ENCODE measurements at regions not wholly inside any gene's neighbourhood (a gene's known extent, or its start where the extent isn't known, plus 50 kb on each side); places are given as distances from the start of the nearest gene placed in this dataset.

GRCh38 chr1:60637651-60638050 is 444.7 kb upstream of the NFIA start:
- H3K9me3 ChIP-seq (ENCODE audit: control insufficient read depth, insufficient read depth, low read length) = no peaks in the 10 kb centered on the region
- no peak for DNase-seq
- intact Hi-C loops (cut with micrococcal nuclease) = no loop called here
- 71% methylated on average over 1 of the region's 1 CpG for WGBS (ENCODE audit: insufficient coverage)
- Mint-ChIP-seq H3K4me3 (no peak overlapping the region), H3K36me3 (no peaks in the 10 kb centered on the region), H3K27ac (no peak overlapping the region), H3K4me1 (no peaks in the 10 kb centered on the region), H3K27me3 (ENCODE audit: low read depth in 2 of 2) (peaks cover 0 to 2% of the 10 kb centered on the region in 2 donors), H3K9me3 (peaks cover 7% of the 10 kb centered on the region in 2 donors)
- TF ChIP-seq CTCF (IDR thresholded peaks at IDR 0.05) = no peak
- no peaks in the 10 kb centered on the region for H3K36me3 ChIP-seq (ENCODE audit: control insufficient read depth, insufficient read depth, low read length)
- no peaks in the 10 kb centered on the region for H3K4me1 ChIP-seq (ENCODE audit: control insufficient read depth, insufficient read depth, low read length)
- no peak overlapping the region for H3K27ac ChIP-seq (ENCODE audit: low read length)
- ATAC-seq = no peak
- no peaks in the 10 kb centered on the region for H3K27me3 ChIP-seq (ENCODE audit: control insufficient read depth, insufficient read depth, low read length)
- H3K4me3 ChIP-seq (ENCODE audit: low read length) = no peak overlapping the region

GRCh38 chr1:60636946-60637345 is 445.4 kb upstream of the NFIA start:
- Mint-ChIP-seq H3K4me3 (no peak overlapping the region), H3K9me3 (peaks cover 9 to 11% of the 10 kb centered on the region in 2 donors), H3K4me1 (no peaks in the 10 kb centered on the region), H3K27me3 (ENCODE audit: low read depth in 2 of 2) (peaks cover 0 to 2% of the 10 kb centered on the region in 2 donors), H3K27ac (no peak overlapping the region), H3K36me3 (no peaks in the 10 kb centered on the region)
- H3K27me3 ChIP-seq (ENCODE audit: control insufficient read depth, insufficient read depth, low read length) = no peaks in the 10 kb centered on the region
- intact Hi-C loops (cut with micrococcal nuclease) = no loop called here
- H3K4me1 ChIP-seq (ENCODE audit: control insufficient read depth, insufficient read depth, low read length) = no peaks in the 10 kb centered on the region
- H3K9me3 ChIP-seq (ENCODE audit: control insufficient read depth, insufficient read depth, low read length) = no peaks in the 10 kb centered on the region
- no peak for DNase-seq
- H3K36me3 ChIP-seq (ENCODE audit: control insufficient read depth, insufficient read depth, low read length) = no peaks in the 10 kb centered on the region
- TF ChIP-seq CTCF (IDR thresholded peaks at IDR 0.05) = no peak
- no peak overlapping the region for H3K27ac ChIP-seq (ENCODE audit: low read length)
- ATAC-seq = no peak
- no peak overlapping the region for H3K4me3 ChIP-seq (ENCODE audit: low read length)
- 83% methylated on average over 2 of the region's 2 CpGs for WGBS (ENCODE audit: insufficient coverage)

- no peak for ATAC-seq
- WGBS (ENCODE audit: insufficient coverage) = 89% methylated on average over 6 of the region's 6 CpGs
Observed at GRCh38 chr1:60634106-60634505, 448.3 kb upstream of the NFIA start.

More at GRCh38 chr1:60634106-60634505, 448.3 kb upstream of the NFIA start:
- no peaks in the 10 kb centered on the region for H3K4me1 ChIP-seq (ENCODE audit: control insufficient read depth, insufficient read depth, low read length)
- no peak overlapping the region for H3K4me3 Mint-ChIP-seq
- H3K4me1 Mint-ChIP-seq = no peaks in the 10 kb centered on the region
- no peak overlapping the region for H3K27ac Mint-ChIP-seq
- no peak overlapping the region for H3K4me3 ChIP-seq (ENCODE audit: low read length)
- H3K27me3 ChIP-seq (ENCODE audit: control insufficient read depth, insufficient read depth, low read length) = no peaks in the 10 kb centered on the region
- no peaks in the 10 kb centered on the region for H3K36me3 ChIP-seq (ENCODE audit: control insufficient read depth, insufficient read depth, low read length)
- H3K36me3 Mint-ChIP-seq = no peaks in the 10 kb centered on the region
- no peak for TF ChIP-seq CTCF (IDR thresholded peaks at IDR 0.05)
- no peaks in the 10 kb centered on the region for H3K9me3 ChIP-seq (ENCODE audit: control insufficient read depth, insufficient read depth, low read length)
- DNase-seq = no peak
- H3K27me3 Mint-ChIP-seq (ENCODE audit: low read depth in 2 of 2) = peaks cover 0 to 2% of the 10 kb centered on the region in 2 donors
- H3K9me3 Mint-ChIP-seq = peaks cover 12 to 13% of the 10 kb centered on the region in 2 donors
- intact Hi-C loops (cut with micrococcal nuclease) = no loop called here
- no peak overlapping the region for H3K27ac ChIP-seq (ENCODE audit: low read length)
